Osteocyte (in vitro differentiated cells): ENCODE measurements at regions not wholly inside any gene's neighbourhood (a gene's known extent, or its start where the extent isn't known, plus 50 kb on each side); places are given as distances from the start of the nearest gene placed in this dataset.

Experiments
- DNase-seq: peaks from one replicate; pipeline ENCODE4 v3.0.0; 2021; ENCODE audit warnings: mixed read lengths; ENCODE audit not compliant: unreplicated experiment; ENCODE audit errors: extremely low spot score
- H3K27ac Mint-ChIP-seq: one replicate; pipeline ENCODE4 v1.8.0; 2021; ENCODE audit warnings: mild to moderate bottlenecking, mixed read lengths; ENCODE audit not compliant: unreplicated experiment
- H3K27me3 Mint-ChIP-seq: one replicate; pipeline ENCODE4 v1.8.0; 2021; ENCODE audit warnings: mixed read lengths; ENCODE audit not compliant: unreplicated experiment
- H3K36me3 Mint-ChIP-seq: one replicate; pipeline ENCODE4 v1.8.0; 2021; ENCODE audit warnings: mixed read lengths; ENCODE audit not compliant: unreplicated experiment
- H3K4me1 Mint-ChIP-seq: one replicate; pipeline ENCODE4 v1.8.0; 2021; ENCODE audit warnings: mixed read lengths; ENCODE audit not compliant: unreplicated experiment
- H3K4me3 Mint-ChIP-seq: one replicate; pipeline ENCODE4 v1.8.0; 2021; ENCODE audit warnings: mild to moderate bottlenecking, moderate library complexity, mixed read lengths; ENCODE audit not compliant: unreplicated experiment
- H3K9me3 Mint-ChIP-seq: one replicate; pipeline ENCODE4 v1.8.0; 2021; ENCODE audit warnings: mixed read lengths; ENCODE audit not compliant: unreplicated experiment
- CTCF ChIP-seq: fragments of 200-600 bp; sonication (generic); IDR thresholded peaks from 2 replicates; pipeline ENCODE4 v1.5.0; 2021; ENCODE audit warnings: antibody characterized with exemption, mild to moderate bottlenecking, moderate library complexity

GRCh38 chr20:22305381-22305780 is 279.0 kb downstream of the FOXA2 start:
- Mint-ChIP-seq H3K36me3 (no peaks in the 10 kb centered on the region), H3K27me3 (no peaks in the 10 kb centered on the region), H3K4me1 (no peaks in the 10 kb centered on the region), H3K27ac (no peak overlapping the region), H3K4me3 (no peak overlapping the region), H3K9me3 (no peaks in the 10 kb centered on the region)
- no peak for TF ChIP-seq CTCF
- DNase-seq, result no peak

GRCh38 chr20:22303523-22303922 is 280.8 kb downstream of the FOXA2 start:
- Mint-ChIP-seq H3K27ac (no peak overlapping the region), H3K27me3 (no peaks in the 10 kb centered on the region), H3K4me3 (no peak overlapping the region), H3K9me3 (peaks cover 5% of the 10 kb centered on the region), H3K36me3 (no peaks in the 10 kb centered on the region), H3K4me1 (no peaks in the 10 kb centered on the region)
- no peak for DNase-seq
- no peak for TF ChIP-seq CTCF

GRCh38 chr20:22302039-22302438 is 282.3 kb downstream of the FOXA2 start:
- H3K4me3 Mint-ChIP-seq, result no peak overlapping the region

DNA sequence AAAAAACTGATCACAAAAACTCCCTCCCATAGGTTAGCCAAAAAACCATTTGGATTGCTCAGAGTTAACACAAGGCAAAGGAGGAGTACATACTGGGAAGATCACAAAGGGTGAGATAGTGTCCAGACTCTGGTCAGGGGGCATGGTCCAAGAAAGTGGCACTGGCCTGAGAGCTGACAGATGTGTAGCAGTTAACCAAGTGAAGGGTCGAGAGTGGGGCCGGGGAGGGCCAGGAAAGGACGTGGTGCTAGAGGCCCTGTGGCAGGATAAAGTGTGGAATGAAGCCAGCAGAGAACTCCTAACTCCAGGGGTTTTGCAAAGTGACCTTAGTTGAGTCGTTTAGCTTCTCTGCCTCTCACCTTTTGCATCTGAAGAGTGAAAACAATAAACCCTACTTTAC is 290.5 kb downstream of the FOXA2 start:
- no peak for DNase-seq
- H3K9me3 Mint-ChIP-seq, result peaks cover 15% of the 10 kb centered on the region
- H3K36me3 Mint-ChIP-seq, result no peaks in the 10 kb centered on the region
- H3K4me1 Mint-ChIP-seq, result no peaks in the 10 kb centered on the region
- no peak for TF ChIP-seq CTCF
- H3K4me3 Mint-ChIP-seq, result no peak overlapping the region
- H3K27me3 Mint-ChIP-seq, result no peaks in the 10 kb centered on the region
- no peak overlapping the region for H3K27ac Mint-ChIP-seq

More at GRCh38 chr20:22302039-22302438, 282.3 kb downstream of the FOXA2 start:
- Mint-ChIP-seq H3K27ac (no peak overlapping the region), H3K36me3 (no peaks in the 10 kb centered on the region), H3K9me3 (peaks cover 11% of the 10 kb centered on the region), H3K27me3 (no peaks in the 10 kb centered on the region), H3K4me1 (no peaks in the 10 kb centered on the region)
- no peak for TF ChIP-seq CTCF
- DNase-seq, result no peak

DNA sequence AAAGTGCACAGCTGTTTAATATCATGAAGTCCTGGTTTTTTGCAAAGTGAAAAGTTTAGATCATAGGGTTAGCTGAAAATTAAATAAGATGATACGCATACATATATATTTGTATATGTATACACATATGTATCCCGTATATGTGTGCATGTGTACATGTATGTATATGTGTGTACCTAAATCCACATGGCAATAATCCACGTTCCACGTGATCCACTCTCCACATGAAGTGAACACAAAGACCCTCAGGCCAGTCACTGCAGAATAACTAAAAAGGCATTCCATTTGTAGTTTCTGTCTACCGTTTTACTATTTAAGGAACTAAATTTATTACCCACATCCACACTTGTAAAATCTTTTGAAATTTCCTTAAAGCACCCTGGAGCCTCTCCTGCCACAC is 294.9 kb downstream of the FOXA2 start:
- no peaks in the 10 kb centered on the region for H3K9me3 Mint-ChIP-seq
- no peak overlapping the region for H3K4me3 Mint-ChIP-seq
- no peaks in the 10 kb centered on the region for H3K27me3 Mint-ChIP-seq
- TF ChIP-seq CTCF, result no peak
- no peaks in the 10 kb centered on the region for H3K36me3 Mint-ChIP-seq
- no peak overlapping the region for H3K27ac Mint-ChIP-seq
- no peaks in the 10 kb centered on the region for H3K4me1 Mint-ChIP-seq
- no peak for DNase-seq
